ENCODE measurements at regions not wholly inside any gene's neighbourhood (a gene's known extent, or its start where the extent isn't known, plus 50 kb on each side); places are given as distances from the start of the nearest gene placed in this dataset.

DNA sequence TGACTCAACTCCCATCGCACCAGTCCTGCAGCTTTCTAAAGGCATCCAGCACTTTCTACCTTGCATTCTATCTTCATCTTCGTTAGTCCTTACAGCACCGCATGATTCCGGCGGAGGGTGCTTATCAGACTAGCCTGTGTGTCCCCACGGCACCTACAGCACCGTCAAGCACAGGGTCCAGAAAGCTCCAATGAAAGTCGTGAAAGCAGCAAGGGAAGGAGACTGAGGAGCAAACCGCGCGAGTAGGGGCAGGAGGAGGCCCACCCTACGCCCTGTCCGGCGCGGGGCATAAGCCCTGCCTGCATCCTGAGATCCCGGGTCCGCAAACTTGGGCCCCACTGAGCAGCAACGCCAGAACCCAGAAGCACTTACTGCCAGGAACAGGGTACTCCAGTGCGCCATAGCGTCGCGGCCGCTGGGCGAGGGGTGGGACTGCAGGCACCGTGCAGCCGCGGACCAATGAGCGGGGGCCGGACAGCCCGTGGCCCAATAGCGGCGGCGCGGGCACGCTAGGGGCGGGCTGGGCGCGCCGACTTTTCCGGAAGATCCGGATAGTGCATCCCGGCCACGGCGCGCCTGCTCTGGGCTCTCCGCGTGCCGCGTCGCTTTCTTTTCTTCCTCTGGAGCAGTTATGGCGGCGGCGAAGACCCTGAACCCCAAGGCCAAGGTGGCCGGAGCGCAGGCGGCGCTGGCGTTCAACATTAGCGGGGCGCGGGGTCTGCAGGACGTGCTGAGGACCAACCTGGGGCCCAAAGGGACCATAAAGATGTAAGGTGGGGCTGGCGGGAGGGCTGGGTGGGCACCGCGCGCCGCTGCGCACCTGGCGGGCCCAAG is 122.1 kb upstream of the VKORC1L1 start (continued):
- TF ChIP-seq, protein P1, sequence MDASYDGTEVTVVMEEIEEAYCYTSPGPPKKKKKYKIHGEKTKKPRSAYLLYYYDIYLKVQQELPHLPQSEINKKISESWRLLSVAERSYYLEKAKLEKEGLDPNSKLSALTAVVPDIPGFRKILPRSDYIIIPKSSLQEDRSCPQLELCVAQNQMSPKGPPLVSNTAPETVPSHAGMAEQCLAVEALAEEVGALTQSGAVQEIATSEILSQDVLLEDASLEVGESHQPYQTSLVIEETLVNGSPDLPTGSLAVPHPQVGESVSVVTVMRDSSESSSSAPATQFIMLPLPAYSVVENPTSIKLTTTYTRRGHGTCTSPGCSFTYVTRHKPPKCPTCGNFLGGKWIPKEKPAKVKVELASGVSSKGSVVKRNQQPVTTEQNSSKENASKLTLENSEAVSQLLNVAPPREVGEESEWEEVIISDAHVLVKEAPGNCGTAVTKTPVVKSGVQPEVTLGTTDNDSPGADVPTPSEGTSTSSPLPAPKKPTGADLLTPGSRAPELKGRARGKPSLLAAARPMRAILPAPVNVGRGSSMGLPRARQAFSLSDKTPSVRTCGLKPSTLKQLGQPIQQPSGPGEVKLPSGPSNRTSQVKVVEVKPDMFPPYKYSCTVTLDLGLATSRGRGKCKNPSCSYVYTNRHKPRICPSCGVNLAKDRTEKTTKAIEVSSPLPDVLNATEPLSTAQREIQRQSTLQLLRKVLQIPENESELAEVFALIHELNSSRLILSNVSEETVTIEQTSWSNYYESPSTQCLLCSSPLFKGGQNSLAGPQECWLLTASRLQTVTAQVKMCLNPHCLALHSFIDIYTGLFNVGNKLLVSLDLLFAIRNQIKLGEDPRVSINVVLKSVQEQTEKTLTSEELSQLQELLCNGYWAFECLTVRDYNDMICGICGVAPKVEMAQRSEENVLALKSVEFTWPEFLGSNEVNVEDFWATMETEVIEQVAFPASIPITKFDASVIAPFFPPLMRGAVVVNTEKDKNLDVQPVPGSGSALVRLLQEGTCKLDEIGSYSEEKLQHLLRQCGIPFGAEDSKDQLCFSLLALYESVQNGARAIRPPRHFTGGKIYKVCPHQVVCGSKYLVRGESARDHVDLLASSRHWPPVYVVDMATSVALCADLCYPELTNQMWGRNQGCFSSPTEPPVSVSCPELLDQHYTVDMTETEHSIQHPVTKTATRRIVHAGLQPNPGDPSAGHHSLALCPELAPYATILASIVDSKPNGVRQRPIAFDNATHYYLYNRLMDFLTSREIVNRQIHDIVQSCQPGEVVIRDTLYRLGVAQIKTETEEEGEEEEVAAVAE (CRISPR knock-in tag; IDR thresholded peaks at IDR 0.05; ENCODE audit: borderline replicate concordance) = no peak
- TF ChIP-seq, protein P2, sequence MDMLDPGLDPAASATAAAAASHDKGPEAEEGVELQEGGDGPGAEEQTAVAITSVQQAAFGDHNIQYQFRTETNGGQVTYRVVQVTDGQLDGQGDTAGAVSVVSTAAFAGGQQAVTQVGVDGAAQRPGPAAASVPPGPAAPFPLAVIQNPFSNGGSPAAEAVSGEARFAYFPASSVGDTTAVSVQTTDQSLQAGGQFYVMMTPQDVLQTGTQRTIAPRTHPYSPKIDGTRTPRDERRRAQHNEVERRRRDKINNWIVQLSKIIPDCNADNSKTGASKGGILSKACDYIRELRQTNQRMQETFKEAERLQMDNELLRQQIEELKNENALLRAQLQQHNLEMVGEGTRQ (IDR thresholded peaks at IDR 0.05; ENCODE audit: low read depth, low read length) = no peak
- TF ChIP-seq, protein P2 (CRISPR knock-in tag; IDR thresholded peaks at IDR 0.05; ENCODE audit: borderline replicate concordance) = peak; percentile 32; the same call in 1 of the 2 replicates
- TF ChIP-seq, protein P3, sequence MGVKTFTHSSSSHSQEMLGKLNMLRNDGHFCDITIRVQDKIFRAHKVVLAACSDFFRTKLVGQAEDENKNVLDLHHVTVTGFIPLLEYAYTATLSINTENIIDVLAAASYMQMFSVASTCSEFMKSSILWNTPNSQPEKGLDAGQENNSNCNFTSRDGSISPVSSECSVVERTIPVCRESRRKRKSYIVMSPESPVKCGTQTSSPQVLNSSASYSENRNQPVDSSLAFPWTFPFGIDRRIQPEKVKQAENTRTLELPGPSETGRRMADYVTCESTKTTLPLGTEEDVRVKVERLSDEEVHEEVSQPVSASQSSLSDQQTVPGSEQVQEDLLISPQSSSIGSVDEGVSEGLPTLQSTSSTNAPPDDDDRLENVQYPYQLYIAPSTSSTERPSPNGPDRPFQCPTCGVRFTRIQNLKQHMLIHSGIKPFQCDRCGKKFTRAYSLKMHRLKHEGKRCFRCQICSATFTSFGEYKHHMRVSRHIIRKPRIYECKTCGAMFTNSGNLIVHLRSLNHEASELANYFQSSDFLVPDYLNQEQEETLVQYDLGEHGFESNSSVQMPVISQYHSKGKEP (CRISPR knock-in tag; IDR thresholded peaks at IDR 0.05) = no peak
- TF ChIP-seq, protein P4, sequence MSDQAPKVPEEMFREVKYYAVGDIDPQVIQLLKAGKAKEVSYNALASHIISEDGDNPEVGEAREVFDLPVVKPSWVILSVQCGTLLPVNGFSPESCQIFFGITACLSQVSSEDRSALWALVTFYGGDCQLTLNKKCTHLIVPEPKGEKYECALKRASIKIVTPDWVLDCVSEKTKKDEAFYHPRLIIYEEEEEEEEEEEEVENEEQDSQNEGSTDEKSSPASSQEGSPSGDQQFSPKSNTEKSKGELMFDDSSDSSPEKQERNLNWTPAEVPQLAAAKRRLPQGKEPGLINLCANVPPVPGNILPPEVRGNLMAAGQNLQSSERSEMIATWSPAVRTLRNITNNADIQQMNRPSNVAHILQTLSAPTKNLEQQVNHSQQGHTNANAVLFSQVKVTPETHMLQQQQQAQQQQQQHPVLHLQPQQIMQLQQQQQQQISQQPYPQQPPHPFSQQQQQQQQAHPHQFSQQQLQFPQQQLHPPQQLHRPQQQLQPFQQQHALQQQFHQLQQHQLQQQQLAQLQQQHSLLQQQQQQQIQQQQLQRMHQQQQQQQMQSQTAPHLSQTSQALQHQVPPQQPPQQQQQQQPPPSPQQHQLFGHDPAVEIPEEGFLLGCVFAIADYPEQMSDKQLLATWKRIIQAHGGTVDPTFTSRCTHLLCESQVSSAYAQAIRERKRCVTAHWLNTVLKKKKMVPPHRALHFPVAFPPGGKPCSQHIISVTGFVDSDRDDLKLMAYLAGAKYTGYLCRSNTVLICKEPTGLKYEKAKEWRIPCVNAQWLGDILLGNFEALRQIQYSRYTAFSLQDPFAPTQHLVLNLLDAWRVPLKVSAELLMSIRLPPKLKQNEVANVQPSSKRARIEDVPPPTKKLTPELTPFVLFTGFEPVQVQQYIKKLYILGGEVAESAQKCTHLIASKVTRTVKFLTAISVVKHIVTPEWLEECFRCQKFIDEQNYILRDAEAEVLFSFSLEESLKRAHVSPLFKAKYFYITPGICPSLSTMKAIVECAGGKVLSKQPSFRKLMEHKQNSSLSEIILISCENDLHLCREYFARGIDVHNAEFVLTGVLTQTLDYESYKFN (CRISPR knock-in tag; conservative IDR thresholded peaks at IDR 0.05) = peak; percentile 31; the same call in 1 of the 2 replicates
- TF ChIP-seq, protein P5, sequence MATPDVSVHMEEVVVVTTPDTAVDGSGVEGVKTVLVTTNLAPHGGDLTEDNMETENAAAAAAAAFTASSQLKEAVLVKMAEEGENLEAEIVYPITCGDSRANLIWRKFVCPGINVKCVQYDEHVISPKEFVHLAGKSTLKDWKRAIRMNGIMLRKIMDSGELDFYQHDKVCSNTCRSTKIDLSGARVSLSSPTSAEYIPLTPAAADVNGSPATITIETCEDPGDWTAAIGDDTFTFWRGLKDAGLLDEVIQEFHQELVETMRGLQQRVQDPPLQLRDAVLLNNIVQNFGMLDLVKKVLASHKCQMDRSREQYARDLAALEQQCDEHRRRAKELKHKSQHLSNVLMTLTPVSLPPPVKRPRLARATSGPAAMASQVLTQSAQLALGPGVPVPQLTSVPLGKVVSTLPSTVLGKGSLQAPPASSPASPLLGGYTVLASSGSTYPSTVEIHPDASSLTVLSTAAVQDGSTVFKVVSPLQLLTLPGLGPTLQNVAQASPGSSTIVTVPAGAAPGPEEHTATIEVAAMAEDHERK (CRISPR knock-in tag; IDR thresholded peaks at IDR 0.05; ENCODE audit: low read depth) = peak; percentile 48; the same call in 1 of the 2 replicates
- TF ChIP-seq ZNF776 (CRISPR knock-in tag; IDR thresholded peaks at IDR 0.05) (0 out of 2 replicates have a peak, but pooled peaks have one; percentile 6), RFX5 (IDR thresholded peaks at IDR 0.05; ENCODE audit: low read depth, low read length) (no peak), ZKSCAN5 (CRISPR knock-in tag; IDR thresholded peaks at IDR 0.05) (no peak), MED8 (CRISPR knock-in tag; IDR thresholded peaks at IDR 0.05; ENCODE audit: insufficient replicate concordance) (no peak)
